Spleen (tissue), 7 donors: ENCODE measurements at regions not wholly inside any gene's neighbourhood (a gene's known extent, or its start where the extent isn't known, plus 50 kb on each side); places are given as distances from the start of the nearest gene placed in this dataset.
"Not testable (repeated sequence)": the region's sequence is repeated elsewhere in the genome, so short reads cannot be mapped to it uniquely, and the experiment has no call there.

Source experiments
- POLR2A ChIP-seq, 3 donors: fragments of 450-650 bp; IDR thresholded peaks; one replicate each; pipeline ENCODE4 v1.5.1; 2017; ENCODE audit warnings: antibody characterized with exemption in 3 of 3, mild to moderate bottlenecking in 1 of 3
- TF ChIP-seq, protein P1 (sequence below), 11 experiments: fragments of 200-600 bp in 7 of 11; fragments of 450-650 bp in 4 of 11; sonication (generic) in 4 of 11; IDR thresholded peaks in 8 of 11; conservative IDR thresholded peaks in 3 of 11; 1 replicate in 7 of 11; 2 replicates in 4 of 11; pipeline versions ENCODE4 v1.4.0 to v1.8.0; 2016 to 2021; ENCODE audit warnings: antibody characterized with exemption in 11 of 11, inconsistent platforms in 4 of 11, mild to moderate bottlenecking in 1 of 11
- donor health status: DM: no; HTN: no; CAD: no; lungs with moderate emphysema.
- donor health status: DM: no; HTN: no; CAD: no.
- donor health status: DM: no; HTN: no; CAD: no.

DNA sequence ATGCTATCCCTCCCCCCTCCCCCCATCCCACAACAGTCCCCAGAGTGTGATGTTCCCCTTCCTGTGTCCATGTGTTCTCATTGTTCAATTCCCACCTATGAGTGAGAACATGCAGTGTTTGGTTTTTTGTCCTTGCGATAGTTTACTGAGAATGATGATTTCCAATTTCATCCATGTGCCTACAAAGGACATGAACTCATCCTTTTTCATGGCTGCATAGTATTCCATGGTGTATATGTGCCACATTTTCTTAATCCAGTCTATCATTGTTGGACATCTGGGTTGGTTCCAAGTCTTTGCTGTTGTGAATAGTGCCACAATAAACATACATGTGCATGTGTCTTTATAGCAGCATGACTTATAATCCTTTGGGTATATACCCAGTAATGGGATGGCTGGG, 701.3 kb downstream of the PLOD2 start:
- TF ChIP-seq, protein P1, sequence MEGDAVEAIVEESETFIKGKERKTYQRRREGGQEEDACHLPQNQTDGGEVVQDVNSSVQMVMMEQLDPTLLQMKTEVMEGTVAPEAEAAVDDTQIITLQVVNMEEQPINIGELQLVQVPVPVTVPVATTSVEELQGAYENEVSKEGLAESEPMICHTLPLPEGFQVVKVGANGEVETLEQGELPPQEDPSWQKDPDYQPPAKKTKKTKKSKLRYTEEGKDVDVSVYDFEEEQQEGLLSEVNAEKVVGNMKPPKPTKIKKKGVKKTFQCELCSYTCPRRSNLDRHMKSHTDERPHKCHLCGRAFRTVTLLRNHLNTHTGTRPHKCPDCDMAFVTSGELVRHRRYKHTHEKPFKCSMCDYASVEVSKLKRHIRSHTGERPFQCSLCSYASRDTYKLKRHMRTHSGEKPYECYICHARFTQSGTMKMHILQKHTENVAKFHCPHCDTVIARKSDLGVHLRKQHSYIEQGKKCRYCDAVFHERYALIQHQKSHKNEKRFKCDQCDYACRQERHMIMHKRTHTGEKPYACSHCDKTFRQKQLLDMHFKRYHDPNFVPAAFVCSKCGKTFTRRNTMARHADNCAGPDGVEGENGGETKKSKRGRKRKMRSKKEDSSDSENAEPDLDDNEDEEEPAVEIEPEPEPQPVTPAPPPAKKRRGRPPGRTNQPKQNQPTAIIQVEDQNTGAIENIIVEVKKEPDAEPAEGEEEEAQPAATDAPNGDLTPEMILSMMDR (IDR thresholded peaks at IDR 0.05 in 8 of 11, conservative IDR thresholded peaks at IDR 0.05 in 3 of 11), result not testable (repeated sequence)
- not testable (repeated sequence) for TF ChIP-seq POLR2A (IDR thresholded peaks at IDR 0.05)
